GM12872 (cell line): ENCODE measurements at regions not wholly inside any gene's neighbourhood (a gene's known extent, or its start where the extent isn't known, plus 50 kb on each side); places are given as distances from the start of the nearest gene placed in this dataset.

Experiments used
- CTCF ChIP-seq: IDR thresholded peaks from 3 replicates; pipeline ENCODE4 v1.5.1; 2011; ENCODE audit warnings: low read depth, mild to moderate bottlenecking, low read length, moderate library complexity; ENCODE audit not compliant: insufficient read depth

DNA sequence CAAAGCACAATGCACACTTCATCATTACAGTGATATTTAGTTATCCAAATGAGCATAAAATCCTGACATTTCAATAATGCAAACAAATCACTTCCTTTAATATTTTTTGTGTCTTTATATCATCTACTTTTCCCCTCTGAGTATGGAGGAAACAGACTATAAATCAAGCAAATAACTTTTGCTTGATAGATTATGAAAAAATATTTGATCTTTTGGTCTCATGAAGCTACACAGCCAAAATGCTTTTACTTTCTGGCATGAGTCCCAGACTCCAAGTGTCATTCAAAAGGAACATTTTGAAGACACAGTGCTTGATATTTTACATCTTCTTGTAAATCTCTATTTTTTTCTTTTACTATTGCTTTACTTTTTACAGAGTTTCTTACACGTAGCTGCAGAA is 215.3 kb upstream of the ROBO1 start:
- no peak for TF ChIP-seq CTCF

DNA sequence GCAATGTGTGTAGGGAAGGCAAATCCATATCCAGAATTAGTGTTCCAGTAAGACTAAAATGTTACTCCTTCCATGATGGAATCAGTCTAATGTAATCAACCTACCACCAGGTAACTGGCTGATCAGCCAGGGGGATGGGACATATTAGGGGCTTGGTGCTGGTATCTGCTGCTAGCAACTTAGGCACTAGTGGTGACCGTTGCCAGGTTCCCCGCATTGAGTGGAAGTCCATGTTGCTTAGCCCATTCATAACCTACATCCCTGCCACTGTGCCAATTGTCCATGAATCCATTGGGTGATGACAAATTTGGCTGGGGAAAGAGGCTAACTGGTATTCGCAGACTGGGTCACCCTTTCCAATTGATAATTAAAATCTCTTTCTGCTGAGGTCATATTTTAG is 212.2 kb upstream of the ROBO1 start:
- no peak for TF ChIP-seq CTCF

DNA sequence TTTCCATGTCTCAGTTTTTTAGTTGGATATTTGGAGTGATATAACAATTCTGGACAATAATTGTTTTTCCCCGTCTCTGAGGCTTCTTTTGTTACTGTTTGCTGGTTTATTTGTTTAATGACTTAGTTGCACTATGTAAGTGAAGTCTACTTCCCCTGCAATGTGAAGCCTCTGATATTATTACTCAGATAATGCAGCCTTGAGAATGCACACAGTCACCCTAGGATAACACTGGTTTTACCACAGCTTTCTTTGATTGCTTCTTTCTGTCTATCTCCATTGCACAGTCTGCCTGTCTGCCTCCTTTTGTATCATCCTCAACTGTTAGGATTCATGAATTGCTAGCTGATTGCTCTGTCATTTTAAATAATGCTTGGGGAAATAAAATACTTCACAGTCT is 208.7 kb upstream of the ROBO1 start:
- no peak for TF ChIP-seq CTCF

- no peak for TF ChIP-seq CTCF
Measured at GRCh38 chr3:79973917-79974595, 206.3 kb upstream of the ROBO1 start.

DNA sequence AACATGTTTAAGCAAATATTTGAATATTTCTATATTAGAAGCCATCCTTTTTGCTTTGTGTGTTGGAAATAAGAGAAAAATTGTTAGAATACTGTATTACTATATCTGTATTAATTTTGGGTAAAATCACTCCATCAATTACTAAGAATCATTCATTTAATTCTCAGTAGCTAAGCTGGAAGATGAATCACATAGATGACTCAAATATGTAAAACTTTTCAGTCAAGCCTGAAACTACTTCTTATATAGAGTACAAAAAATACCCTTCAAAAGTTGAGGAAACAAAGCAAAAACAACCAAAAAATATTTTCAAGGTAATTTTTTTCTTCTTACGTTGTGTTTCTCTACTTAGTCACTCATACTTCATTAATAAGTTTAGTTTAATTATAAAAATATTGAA is 205.7 kb upstream of the ROBO1 start:
- TF ChIP-seq CTCF = no peak

- no peak for TF ChIP-seq CTCF
Measured at GRCh38 chr3:79968418-79968817, 200.6 kb upstream of the ROBO1 start.

DNA sequence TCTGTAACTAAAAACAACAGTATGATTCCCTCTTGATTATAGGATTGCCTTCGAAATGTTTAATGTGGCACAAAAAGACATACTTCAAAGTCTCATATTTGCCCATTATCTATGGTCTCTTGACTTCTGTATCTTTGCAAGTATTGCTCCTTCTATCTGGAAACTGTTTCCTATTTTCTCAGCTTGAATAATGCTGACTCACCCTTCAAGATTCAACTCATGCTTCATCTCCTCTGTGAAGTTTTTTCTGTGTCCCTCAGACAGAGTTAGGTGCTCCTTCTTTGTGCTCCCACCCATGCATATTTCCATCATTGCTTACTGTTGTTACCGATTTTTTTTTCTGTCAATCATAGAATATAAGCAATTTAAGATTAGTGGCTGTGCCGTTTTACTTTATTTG is 192.8 kb upstream of the ROBO1 start:
- no peak for TF ChIP-seq CTCF
